AG04449 (cell line): ENCODE measurements at regions not wholly inside any gene's neighbourhood (a gene's known extent, or its start where the extent isn't known, plus 50 kb on each side); places are given as distances from the start of the nearest gene placed in this dataset.

ENCODE experiments used
- CTCF ChIA-PET: fragments of 350-600 bp; formaldehyde crosslinking; extraction: SDS; loops from one replicate; lab custom pipeline; 2021; ENCODE audit warnings: antibody characterized with exemption; lab: Yijun Ruan, JAX
- POLR2A ChIA-PET: fragments of 400-600, 350-600 bp; formaldehyde crosslinking; extraction: SDS; loops from one replicate; lab custom pipeline; 2020; ENCODE audit warnings: antibody characterized with exemption, inconsistent platforms; lab: Yijun Ruan, JAX
- DNase-seq: peaks from one replicate; pipeline ENCODE4 v3.0.0-alpha.2; 2010; ENCODE audit warnings: low read depth, low spot score
- H3K4me3 ChIP-seq: 2 replicates; pipeline ENCODE4 v1.5.1; 2011; ENCODE audit warnings: low read depth, mild to moderate bottlenecking, control low read depth, low read length
- CTCF ChIP-seq: IDR thresholded peaks from one replicate; pipeline ENCODE4 v1.5.1; 2011; ENCODE audit warnings: mild to moderate bottlenecking, moderate library complexity, low read length, control low read depth, inconsistent platforms; ENCODE audit not compliant: insufficient read depth; ENCODE audit errors: missing control alignments

GRCh38 chr6:56364827-56365339 lies 117.5 kb upstream of the COL21A1 start:
- CTCF ChIA-PET, result interaction anchor here (0.6 to 4.9 kb wide), 8 partner anchors 16 to 335 kb away, joined by 3 to 50 read pairs (median 5); no protein-coding TSS in a partner anchor
- TF ChIP-seq CTCF, result no peak
- no peak overlapping the region for H3K4me3 ChIP-seq
- POLR2A ChIA-PET, result interaction anchor here (0.7 to 1.3 kb wide), 2 partner anchors 177 to 349 kb away, joined by 3 to 6 read pairs; no protein-coding TSS in a partner anchor
- peak; percentile 64 for DNase-seq

- no peak overlapping the region for H3K4me3 ChIP-seq
- DNase-seq, result no peak
- CTCF ChIA-PET, result interaction anchor here (1.0 to 4.9 kb wide), 6 partner anchors 16 to 335 kb away, joined by 3 to 50 read pairs (median 4); no protein-coding TSS in a partner anchor
- no peak for TF ChIP-seq CTCF
- POLR2A ChIA-PET, result interaction anchor here (0.7 to 1.3 kb wide), 3 partner anchors 178 to 1212 kb away, joined by 3 to 6 read pairs (median 3); no protein-coding TSS in a partner anchor
These were observed 117.0 kb upstream of the COL21A1 start for GRCh38 chr6:56364431-56364826.

- H3K4me3 ChIP-seq, result no peak overlapping the region
- CTCF ChIA-PET, result interaction anchor here (1.0 to 4.9 kb wide), 7 partner anchors 15 to 336 kb away, joined by 3 to 50 read pairs (median 5); no protein-coding TSS in a partner anchor
These were observed 116.5 kb upstream of the COL21A1 start for GRCh38 chr6:56363796-56364430.

GRCh38 chr6:56361812-56362211 lies 114.4 kb upstream of the COL21A1 start:
- H3K4me3 ChIP-seq, result no peak overlapping the region
- no peak for DNase-seq
- ChIA-PET POLR2A (no interaction called here), CTCF (interaction anchor here (0.9 to 4.9 kb wide), 5 partner anchors 9 to 233 kb away, joined by 3 to 50 read pairs (median 7); no protein-coding TSS in a partner anchor)
- TF ChIP-seq CTCF, result no peak

More at GRCh38 chr6:56363796-56364430, 116.5 kb upstream of the COL21A1 start:
- no peak for TF ChIP-seq CTCF
- POLR2A ChIA-PET, result interaction anchor here (0.7 to 1.3 kb wide), 3 partner anchors 178 to 1212 kb away, joined by 3 to 6 read pairs (median 3); no protein-coding TSS in a partner anchor
- no peak for DNase-seq

- TF ChIP-seq CTCF, result peak; percentile 66
- POLR2A ChIA-PET, result no interaction called here
- no peak overlapping the region for H3K4me3 ChIP-seq
- no peak for DNase-seq
- CTCF ChIA-PET, result interaction anchor here (1.1 to 12.2 kb wide), 10 partner anchors 11 to 235 kb away, joined by 3 to 175 read pairs (median 4); no protein-coding TSS in a partner anchor
These were observed 112.0 kb upstream of the COL21A1 start for GRCh38 chr6:56359201-56359899.
